Naive thymus-derived CD4-positive, alpha-beta T cell (primary cell): ENCODE measurements at regions not wholly inside any gene's neighbourhood (a gene's known extent, or its start where the extent isn't known, plus 50 kb on each side); places are given as distances from the start of the nearest gene placed in this dataset.

Source experiments
- ATAC-seq: fragments of 150-1000 bp; cut with Tn5 transposase; 2 replicates; pipeline ENCODE4 v1.10.0; 2021; ENCODE audit warnings: mild to moderate bottlenecking, moderate library complexity
- CTCF ChIA-PET: fragments of 350-600 bp; sonication (Branson Sonifier 250); formaldehyde crosslinking; loops from one replicate; lab custom pipeline; 2021; ENCODE audit warnings: antibody characterized with exemption; lab: Charles Lee
- POLR2A ChIA-PET: fragments of 350-600 bp; sonication (Branson Sonifier 250); formaldehyde crosslinking; loops from one replicate; lab custom pipeline; 2021; ENCODE audit warnings: antibody characterized with exemption, inconsistent platforms; lab: Charles Lee
- DNase-seq, 9 donors: peaks; one replicate each; pipeline versions ENCODE4 v3.0.0 to v3.0.0-alpha.2; 2020 to 2022; ENCODE audit warnings: mixed read lengths in 1 of 9
- H3K27ac ChIP-seq: one replicate; pipeline ENCODE4 v1.7.0; 2013; ENCODE audit warnings: mild to moderate bottlenecking, low read depth, low read length, moderate library complexity
- H3K27me3 ChIP-seq, 2 donors: one replicate each; pipeline ENCODE4 v1.7.0; 2013; ENCODE audit warnings: low read length in 2 of 2, mild to moderate bottlenecking in 2 of 2, moderate library complexity in 2 of 2; ENCODE audit not compliant: control insufficient read depth in 2 of 2, insufficient read depth in 2 of 2
- H3K36me3 ChIP-seq, 3 experiments: 1 replicate in 2 of 3; 2 replicates in 1 of 3; pipeline ENCODE4 v1.7.0; 2013; ENCODE audit warnings: low read length in 3 of 3, mild to moderate bottlenecking in 3 of 3, moderate library complexity in 1 of 3; ENCODE audit not compliant: insufficient read depth in 3 of 3, control insufficient read depth in 2 of 3
- H3K4me1 ChIP-seq, 2 donors: one replicate each; pipeline ENCODE4 v1.7.0; 2013; ENCODE audit warnings: low read length in 2 of 2, mild to moderate bottlenecking in 2 of 2, moderate library complexity in 1 of 2; ENCODE audit not compliant: control insufficient read depth in 2 of 2, insufficient read depth in 2 of 2
- H3K4me3 ChIP-seq: 2 replicates; pipeline ENCODE4 v1.7.0; 2013; ENCODE audit warnings: mild to moderate bottlenecking, low read length
- H3K9me3 ChIP-seq, 3 experiments: 1 replicate in 2 of 3; 2 replicates in 1 of 3; pipeline ENCODE4 v1.7.0; 2013; ENCODE audit warnings: low read length in 3 of 3; ENCODE audit not compliant: control insufficient read depth in 2 of 3
- H3K27ac Mint-ChIP-seq, 9 donors: one replicate each; pipeline ENCODE4 v1.8.0; 2020 to 2022; ENCODE audit warnings: mixed read lengths in 9 of 9, mild to moderate bottlenecking in 8 of 9, moderate library complexity in 5 of 9, inconsistent platforms in 2 of 9
- H3K27me3 Mint-ChIP-seq, 5 donors: one replicate each; pipeline ENCODE4 v1.8.0; 2021 to 2022; ENCODE audit warnings: mixed read lengths in 5 of 5, mild to moderate bottlenecking in 1 of 5
- H3K36me3 Mint-ChIP-seq, 5 donors: one replicate each; pipeline ENCODE4 v1.8.0; 2020 to 2022; ENCODE audit warnings: mixed read lengths in 5 of 5, mild to moderate bottlenecking in 3 of 5, inconsistent platforms in 1 of 5
- H3K4me1 Mint-ChIP-seq, 7 donors: one replicate each; pipeline ENCODE4 v1.8.0; 2020 to 2022; ENCODE audit warnings: mixed read lengths in 7 of 7, mild to moderate bottlenecking in 3 of 7, inconsistent platforms in 1 of 7
- H3K4me3 Mint-ChIP-seq, 10 donors: one replicate each; pipeline ENCODE4 v1.8.0; 2020 to 2022; ENCODE audit warnings: mild to moderate bottlenecking in 10 of 10, mixed read lengths in 10 of 10, moderate library complexity in 6 of 10, inconsistent platforms in 2 of 10
- H3K9me3 Mint-ChIP-seq, 11 donors: one replicate each; pipeline ENCODE4 v1.8.0; 2020 to 2022; ENCODE audit warnings: mixed read lengths in 11 of 11, mild to moderate bottlenecking in 4 of 11, inconsistent platforms in 1 of 11, moderate library complexity in 1 of 11
- intact Hi-C, 2 donors: fragments of 100-400 bp; cut with micrococcal nuclease; formaldehyde crosslinking; loops; one replicate each; pipeline ENCODE4 v1.15.1; 2023

DNA sequence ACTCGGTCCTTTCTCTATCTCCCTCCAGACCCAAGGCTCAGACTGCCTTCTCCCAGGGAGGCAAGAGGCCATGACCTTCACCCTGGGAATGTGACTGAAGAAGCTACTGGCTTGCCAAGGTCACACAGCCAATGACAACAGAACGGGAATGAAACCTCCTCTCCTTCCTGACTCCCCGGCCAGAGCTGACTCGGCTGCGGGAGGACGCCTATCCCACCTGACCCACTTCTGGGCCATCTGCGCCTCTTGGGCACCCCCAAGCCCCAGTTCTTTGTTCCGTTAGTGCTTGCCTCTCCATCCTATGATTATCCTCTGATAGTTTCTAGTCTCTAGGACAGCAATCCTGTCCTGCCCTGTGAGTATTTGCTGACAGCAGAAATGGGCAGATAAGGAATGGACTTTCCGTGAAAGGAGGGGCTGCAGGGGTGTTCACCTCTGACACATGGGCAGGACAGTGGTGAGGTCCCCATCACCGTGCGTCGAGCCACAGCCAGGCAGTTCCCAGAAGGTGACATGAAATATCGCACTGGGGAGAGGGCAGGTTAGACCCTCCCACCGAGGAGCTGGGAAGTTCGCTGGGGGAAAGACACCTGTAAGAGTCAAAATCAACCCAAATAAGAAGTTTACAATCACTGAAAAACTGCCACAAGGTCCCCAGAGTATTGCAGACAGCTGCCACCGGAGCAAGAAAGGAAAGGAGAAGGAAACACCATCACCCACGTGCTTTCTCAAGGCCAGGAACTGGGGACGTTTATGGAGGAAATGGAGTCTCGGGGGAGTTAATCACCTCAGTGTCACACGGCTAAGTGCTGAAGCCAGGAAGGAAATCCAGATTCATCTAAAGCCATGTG lies 63.0 kb downstream of the INSIG1 start:
- H3K27me3 ChIP-seq: no peaks in the 10 kb centered on the region

GRCh38 chr7:155361346-155361680 lies 63.6 kb downstream of the INSIG1 start:
- Histone ChIP-seq H3K4me3 (no peak overlapping the region), H3K36me3 (no peaks in the 10 kb centered on the region), H3K27ac (no peak overlapping the region), H3K27me3 (no peaks in the 10 kb centered on the region), H3K9me3 (no peaks in the 10 kb centered on the region), H3K4me1 (no peaks in the 10 kb centered on the region)
- ATAC-seq (no peak), DNase-seq (no peak)
- Mint-ChIP-seq H3K4me3 (no peak overlapping the region), H3K27ac (no peak overlapping the region), H3K4me1 (peaks cover 0 to 4% (median 0%) of the 10 kb centered on the region in 7 donors), H3K9me3 (peaks cover 0 to 1% (median 0%) of the 10 kb centered on the region in 11 donors), H3K36me3 (no peaks in the 10 kb centered on the region), H3K27me3 (peaks cover 26 to 52% (median 33%) of the 10 kb centered on the region in 5 donors)
- POLR2A ChIA-PET: no interaction called here
- intact Hi-C loops: no loop called here
- CTCF ChIA-PET: no interaction called here

More for the DNA sequence above, 63.0 kb downstream of the INSIG1 start:
- no peak overlapping the region for H3K27ac ChIP-seq
- Mint-ChIP-seq H3K36me3 (no peaks in the 10 kb centered on the region), H3K27me3 (peaks cover 26 to 52% (median 33%) of the 10 kb centered on the region in 5 donors), H3K4me1 (peaks cover 0 to 4% (median 0%) of the 10 kb centered on the region in 7 donors), H3K4me3 (no peak overlapping the region), H3K27ac (no peak overlapping the region), H3K9me3 (peaks cover 0 to 1% (median 0%) of the 10 kb centered on the region in 11 donors)
- DNase-seq (no peak), ATAC-seq (peak; percentile 33)
- H3K4me3 ChIP-seq: no peak overlapping the region
- no peaks in the 10 kb centered on the region for H3K36me3 ChIP-seq
- intact Hi-C loops: no loop called here
- H3K4me1 ChIP-seq: no peaks in the 10 kb centered on the region
- POLR2A ChIA-PET: no interaction called here
- no peaks in the 10 kb centered on the region for H3K9me3 ChIP-seq
- CTCF ChIA-PET: interaction anchor here (0.7 kb wide), 1 partner anchor 199 kb away, joined by 4 read pairs; no protein-coding TSS in a partner anchor

DNA sequence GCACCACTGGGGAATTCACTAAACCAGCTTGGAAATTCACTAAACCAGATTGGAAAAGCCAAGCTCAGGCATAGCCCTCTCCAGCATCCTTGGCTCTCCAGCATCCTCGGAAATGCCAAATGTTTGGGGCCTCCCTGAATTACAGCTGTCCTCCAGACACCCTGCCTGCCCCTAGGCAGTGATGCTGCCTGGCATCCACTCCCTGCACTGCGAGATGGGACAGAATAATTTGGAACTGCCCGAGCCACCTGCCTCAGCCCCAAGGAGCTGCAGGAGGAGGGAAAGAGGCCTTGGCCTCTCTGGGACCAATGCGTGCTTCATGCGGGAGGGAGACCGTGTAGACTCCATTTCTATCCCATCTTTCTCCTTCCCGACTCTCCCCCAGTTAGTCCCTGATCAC lies 64.3 kb downstream of the INSIG1 start:
- Histone ChIP-seq H3K27ac (no peak overlapping the region), H3K9me3 (no peaks in the 10 kb centered on the region), H3K27me3 (no peaks in the 10 kb centered on the region), H3K36me3 (no peaks in the 10 kb centered on the region), H3K4me3 (no peak overlapping the region), H3K4me1 (no peaks in the 10 kb centered on the region)
- Mint-ChIP-seq H3K36me3 (no peaks in the 10 kb centered on the region), H3K27me3 (peaks cover 26 to 49% (median 31%) of the 10 kb centered on the region in 5 donors), H3K27ac (no peak overlapping the region), H3K9me3 (peaks cover 0 to 1% (median 0%) of the 10 kb centered on the region in 11 donors), H3K4me3 (no peak overlapping the region), H3K4me1 (peaks cover 0 to 4% (median 0%) of the 10 kb centered on the region in 7 donors)
- DNase-seq: no peak
- ChIA-PET CTCF (no interaction called here), POLR2A (no interaction called here)
- ATAC-seq: no peak
- intact Hi-C loops: no loop called here

DNA sequence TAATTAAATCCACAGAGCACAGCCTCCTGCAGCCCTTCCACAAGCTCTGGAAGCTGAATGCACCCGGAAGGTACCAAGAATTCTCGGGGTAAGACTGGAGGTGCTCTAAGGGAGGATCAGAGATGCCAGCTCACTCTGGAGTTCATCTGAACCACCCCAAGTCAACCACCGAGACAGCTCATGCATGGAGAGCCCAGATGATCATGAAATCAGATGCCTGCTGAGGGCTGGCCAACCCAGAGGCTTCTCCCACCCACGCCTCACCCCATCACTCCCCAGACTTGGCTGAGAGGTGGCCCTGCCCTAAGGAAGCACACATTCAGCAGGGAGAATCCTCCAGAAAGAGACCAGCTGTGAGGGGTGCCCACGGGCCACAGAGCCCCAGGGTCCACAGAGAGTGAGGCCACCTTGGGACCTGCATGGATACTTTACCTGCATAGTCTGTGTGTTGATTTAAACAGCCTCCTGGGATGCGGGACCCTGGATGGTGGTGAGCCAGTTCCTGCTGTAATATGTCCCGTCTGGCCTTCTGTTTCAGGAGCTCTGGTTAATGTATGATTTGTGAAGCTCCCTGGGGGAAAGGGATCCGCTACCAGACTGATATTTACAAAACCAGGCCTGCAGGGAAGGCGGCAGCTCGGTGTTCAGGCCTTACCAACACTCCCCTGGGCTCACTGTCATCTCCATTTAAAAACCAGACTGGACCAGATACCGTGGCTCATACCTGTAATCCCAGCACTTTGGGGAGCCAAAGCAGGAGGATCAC lies 64.9 kb downstream of the INSIG1 start:
- peaks cover 26 to 46% (median 28%) of the 10 kb centered on the region in 5 donors for H3K27me3 Mint-ChIP-seq
- H3K4me1 Mint-ChIP-seq: peaks cover 0 to 4% (median 0%) of the 10 kb centered on the region in 7 donors
- H3K4me1 ChIP-seq: no peaks in the 10 kb centered on the region
- intact Hi-C loops: no loop called here
- H3K36me3 Mint-ChIP-seq: no peaks in the 10 kb centered on the region
- peaks cover 0 to 1% (median 0%) of the 10 kb centered on the region in 11 donors for H3K9me3 Mint-ChIP-seq
- no peak for ATAC-seq
- H3K4me3 ChIP-seq: no peak overlapping the region
- ChIA-PET CTCF (no interaction called here), POLR2A (no interaction called here)
- no peaks in the 10 kb centered on the region for H3K9me3 ChIP-seq
- H3K27me3 ChIP-seq: no peaks in the 10 kb centered on the region
- H3K36me3 ChIP-seq: no peaks in the 10 kb centered on the region
- H3K4me3 Mint-ChIP-seq: no peak overlapping the region
- H3K27ac Mint-ChIP-seq: no peak overlapping the region
- DNase-seq: no peak
- H3K27ac ChIP-seq: no peak overlapping the region

- CTCF ChIA-PET: no interaction called here
- H3K27me3 Mint-ChIP-seq: peaks cover 26 to 46% (median 29%) of the 10 kb centered on the region in 5 donors
- Histone ChIP-seq H3K4me1 (no peaks in the 10 kb centered on the region), H3K36me3 (no peaks in the 10 kb centered on the region), H3K9me3 (no peaks in the 10 kb centered on the region), H3K4me3 (no peak overlapping the region), H3K27ac (no peak overlapping the region), H3K27me3 (no peaks in the 10 kb centered on the region)
- POLR2A ChIA-PET: no interaction called here
- no peak overlapping the region for H3K4me3 Mint-ChIP-seq
- H3K27ac Mint-ChIP-seq: no peak overlapping the region
- no peaks in the 10 kb centered on the region for H3K36me3 Mint-ChIP-seq
- intact Hi-C loops: no loop called here
- H3K4me1 Mint-ChIP-seq: peaks cover 0 to 4% (median 0%) of the 10 kb centered on the region in 7 donors
- DNase-seq: no peak
- peaks cover 0 to 1% (median 0%) of the 10 kb centered on the region in 11 donors for H3K9me3 Mint-ChIP-seq
- no peak for ATAC-seq
Observed at GRCh38 chr7:155363146-155363539, 65.5 kb downstream of the INSIG1 start.

DNA sequence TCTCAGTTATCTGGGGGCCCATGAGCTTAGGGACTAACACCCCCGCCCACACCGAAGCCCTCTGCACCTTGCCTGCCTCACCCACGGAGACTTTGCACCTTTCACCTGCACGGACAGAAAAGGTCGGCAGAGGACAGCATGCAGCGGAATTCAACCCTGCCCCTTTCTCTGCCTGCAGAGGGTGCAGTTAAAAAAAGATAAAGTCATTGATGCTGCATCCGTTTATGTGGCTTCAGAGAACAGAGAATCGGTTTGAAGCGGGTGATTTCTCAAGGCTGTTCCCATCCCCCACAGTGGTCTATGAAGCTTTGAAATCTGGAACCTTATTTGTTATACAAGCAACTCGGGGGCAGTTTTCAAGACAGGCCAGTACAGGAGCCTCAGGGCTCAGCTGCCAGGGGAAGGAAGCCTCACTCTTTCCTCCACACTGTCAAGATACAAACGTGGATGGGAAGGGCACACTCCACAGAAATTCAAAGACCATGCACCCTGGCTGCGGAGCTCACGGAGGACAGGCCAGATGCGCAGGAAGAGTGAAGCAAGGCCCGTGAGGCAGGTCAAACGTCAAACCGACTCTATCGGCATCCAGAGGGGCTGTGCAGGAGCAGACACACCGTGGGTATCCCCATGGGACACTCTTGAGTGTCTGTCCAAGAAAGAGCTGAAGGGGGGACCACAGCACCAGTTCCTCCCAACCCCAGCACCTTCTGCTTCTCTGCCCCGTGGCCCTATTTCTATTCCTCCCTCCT lies 66.3 kb downstream of the INSIG1 start:
- ChIA-PET POLR2A (no interaction called here), CTCF (no interaction called here)
- H3K4me1 ChIP-seq: no peaks in the 10 kb centered on the region
- DNase-seq (no peak), ATAC-seq (no peak)
- peaks cover 0 to 4% (median 0%) of the 10 kb centered on the region in 11 donors for H3K9me3 Mint-ChIP-seq
- no peaks in the 10 kb centered on the region for H3K36me3 ChIP-seq
- H3K4me3 Mint-ChIP-seq: no peak overlapping the region
- H3K27ac ChIP-seq: no peak overlapping the region
- H3K27ac Mint-ChIP-seq: no peak overlapping the region
- H3K27me3 ChIP-seq: peaks cover 0 to 3% of the 10 kb centered on the region in 2 donors
- H3K27me3 Mint-ChIP-seq: peaks cover 31 to 50% (median 36%) of the 10 kb centered on the region in 5 donors
- H3K4me1 Mint-ChIP-seq: peaks cover 0 to 4% (median 0%) of the 10 kb centered on the region in 7 donors
- intact Hi-C loops: no loop called here
- no peaks in the 10 kb centered on the region for H3K9me3 ChIP-seq
- peaks cover 0 to 3% (median 0%) of the 10 kb centered on the region in 5 donors for H3K36me3 Mint-ChIP-seq
- no peak overlapping the region for H3K4me3 ChIP-seq
